IMR-90 (cell line): ENCODE measurements at regions not wholly inside any gene's neighbourhood (a gene's known extent, or its start where the extent isn't known, plus 50 kb on each side); places are given as distances from the start of the nearest gene placed in this dataset.

Experiments used
- ATAC-seq: fragments of 200-7000 bp; cut with Tn5 transposase; 2 replicates; pipeline ENCODE4 v1.9.1; 2020; ENCODE audit warnings: low read depth, mild to moderate bottlenecking, moderate library complexity
- BruUV-seq: library from RNA; stranded (reverse); fragments of 400-500 nt; replicated peaks from 2 replicates; lab custom pipeline; 2021; lab: Mats Ljungman, UMichigan
- CTCF ChIA-PET: fragments of 300-600 bp; formaldehyde crosslinking; extraction: SDS; loops from one replicate; lab custom pipeline; 2021; ENCODE audit warnings: antibody characterized with exemption; lab: Yijun Ruan, JAX
- POLR2A ChIA-PET: fragments of 300-600 bp; sonication (Branson Sonifier 250); formaldehyde crosslinking; loops from one replicate; lab custom pipeline; 2022; ENCODE audit warnings: antibody characterized with exemption; ENCODE audit not compliant: unreplicated experiment; lab: Charles Lee
- DNase-seq: peaks from one replicate; pipeline ENCODE4 v3.0.0; 2013
- H2AFZ ChIP-seq: replicated peaks from 2 replicates; pipeline ENCODE3; 2013; ENCODE audit warnings: low read length, mild to moderate bottlenecking; ENCODE audit not compliant: poor library complexity
- H2AK5ac ChIP-seq: 2 replicates; pipeline ENCODE4 v1.6.1; 2013; ENCODE audit warnings: low read depth, low read length, inconsistent platforms
- H2AK9ac ChIP-seq: replicated peaks from 2 replicates; pipeline ENCODE3; 2013; ENCODE audit warnings: mild to moderate bottlenecking, low read depth, low read length, moderate library complexity; ENCODE audit not compliant: poor library complexity
- H2BK120ac ChIP-seq: 2 replicates; pipeline ENCODE4 v1.6.1; 2013; ENCODE audit warnings: low read depth, low read length, inconsistent platforms
- H2BK15ac ChIP-seq: 3 replicates; pipeline ENCODE4 v1.6.1; 2013; ENCODE audit warnings: low read depth, low read length, inconsistent platforms
- H2BK20ac ChIP-seq: 2 replicates; pipeline ENCODE4 v1.6.1; 2013; ENCODE audit warnings: low read depth, mild to moderate bottlenecking, inconsistent platforms, low read length, moderate library complexity
- H2BK5ac ChIP-seq: 2 replicates; pipeline ENCODE4 v1.6.1; 2013; ENCODE audit warnings: mild to moderate bottlenecking, low read depth, low read length, inconsistent platforms; ENCODE audit not compliant: poor library complexity, severe bottlenecking
- H3K14ac ChIP-seq: replicated peaks from 2 replicates; pipeline ENCODE4 v1.6.1; 2013; ENCODE audit warnings: low read depth, low read length, inconsistent platforms
- H3K18ac ChIP-seq: 2 replicates; pipeline ENCODE4 v1.6.1; 2013; ENCODE audit warnings: low read depth, low read length, control low read depth
- H3K23ac ChIP-seq: 2 replicates; pipeline ENCODE4 v1.6.1; 2013; ENCODE audit warnings: low read depth, low read length, inconsistent platforms
- H3K27ac ChIP-seq: 2 replicates; pipeline ENCODE4 v1.5.1; 2013; ENCODE audit warnings: mild to moderate bottlenecking, control low read depth, low read length; ENCODE audit not compliant: insufficient read depth
- H3K27me3 ChIP-seq: 2 replicates; pipeline ENCODE4 v1.6.1; 2013; ENCODE audit warnings: low read length; ENCODE audit not compliant: control insufficient read depth, insufficient read depth
- H3K36me3 ChIP-seq: 2 replicates; pipeline ENCODE4 v1.6.1; 2013; ENCODE audit warnings: low read length, mixed read lengths; ENCODE audit not compliant: control insufficient read depth, insufficient read depth
- H3K4ac ChIP-seq: 2 replicates; pipeline ENCODE4 v1.6.1; 2013; ENCODE audit warnings: low read depth, low read length, inconsistent platforms
- H3K4me1 ChIP-seq: 2 replicates; pipeline ENCODE4 v1.6.1; 2013; ENCODE audit warnings: low read length, mixed read lengths; ENCODE audit not compliant: control insufficient read depth, insufficient read depth
- H3K4me2 ChIP-seq: 2 replicates; pipeline ENCODE4 v1.6.1; 2013; ENCODE audit warnings: low read depth, mild to moderate bottlenecking, control low read depth, low read length, moderate library complexity
- H3K4me3 ChIP-seq: 2 replicates; pipeline ENCODE4 v1.5.1; 2013; ENCODE audit warnings: low read depth, mild to moderate bottlenecking, control low read depth, low read length, moderate library complexity; ENCODE audit not compliant: insufficient read depth
- H3K56ac ChIP-seq: 2 replicates; pipeline ENCODE4 v1.6.1; 2013; ENCODE audit warnings: low read length, inconsistent platforms; ENCODE audit not compliant: insufficient read depth; ENCODE audit errors: extremely low read depth
- H3K79me1 ChIP-seq, 2 experiments: 2 replicates each; pipeline ENCODE4 v1.6.1; 2013; ENCODE audit warnings: low read length in 2 of 2, inconsistent platforms in 1 of 2, low read depth in 1 of 2
- H3K9ac ChIP-seq: 2 replicates; pipeline ENCODE4 v1.6.1; 2013; ENCODE audit warnings: low read depth, low read length, control low read depth
- H3K9me1 ChIP-seq: 2 replicates; pipeline ENCODE4 v1.6.1; 2013; ENCODE audit warnings: low read length, inconsistent platforms; ENCODE audit not compliant: insufficient read depth
- H3K9me3 ChIP-seq: 2 replicates; pipeline ENCODE4 v1.6.1; 2013; ENCODE audit warnings: low read length; ENCODE audit not compliant: control insufficient read depth, insufficient read depth
- H4K20me1 ChIP-seq: 2 replicates; pipeline ENCODE4 v1.6.1; 2013; ENCODE audit warnings: low read length, inconsistent platforms; ENCODE audit not compliant: insufficient read depth
- H4K5ac ChIP-seq: 2 replicates; pipeline ENCODE4 v1.6.1; 2013; ENCODE audit warnings: mild to moderate bottlenecking, low read depth, low read length, control low read depth
- H4K8ac ChIP-seq, 2 experiments: 2 replicates each; pipeline ENCODE4 v1.6.1; 2013; ENCODE audit warnings: low read depth in 2 of 2, low read length in 2 of 2, control low read depth in 1 of 2, inconsistent platforms in 1 of 2
- H4K91ac ChIP-seq: 2 replicates; pipeline ENCODE4 v1.6.1; 2013; ENCODE audit warnings: low read depth, low read length, inconsistent platforms; ENCODE audit not compliant: insufficient read depth
- FOS ChIP-seq: fragments of 150-350 bp; IDR thresholded peaks from 2 replicates; pipeline ENCODE4 v1.6.1; 2016; ENCODE audit warnings: low read depth, low read length
- POLR2A ChIP-seq: IDR thresholded peaks from 2 replicates; pipeline ENCODE4 v1.6.1; 2012; ENCODE audit warnings: mild to moderate bottlenecking, low read depth, low read length
- WGBS, 2 experiments: methylation state at CpG; one replicate each; pipeline versions ENCODE4 v1.1.5 to v1.1.7; 2013; ENCODE audit warnings: missing lambda C conversion rate in 2 of 2; ENCODE audit not compliant: insufficient read length in 1 of 2; ENCODE audit errors: extremely low coverage in 2 of 2; 5-methylcytosine and 5-hydroxymethylcytosine counted together
- dilution Hi-C: fragments of 300-500 bp; cut with HindIII; formaldehyde crosslinking; loops from one replicate; pipeline ENCODE4 v1.14.3; 2018; ENCODE audit warnings: low sequenced_read_pairs; ENCODE audit not compliant: unreplicated experiment
- in situ Hi-C: fragments of 300-500 bp; cut with MboI; formaldehyde crosslinking; loops from 3 replicates; pipeline ENCODE4 v1.14.3; 2019; ENCODE audit warnings: low sequenced_read_pairs, inconsistent platforms, mixed read lengths
- intact Hi-C: fragments of 100-400 bp; cut with micrococcal nuclease; formaldehyde crosslinking; loops from 2 replicates; pipeline ENCODE4 v1.10.0; 2022
- TF ChIP-seq, protein P1 (sequence below): conservative IDR thresholded peaks from 2 replicates; pipeline ENCODE4 v1.5.1; 2012; ENCODE audit warnings: mild to moderate bottlenecking, low read depth, low read length, improper control_type of control experiment

DNA sequence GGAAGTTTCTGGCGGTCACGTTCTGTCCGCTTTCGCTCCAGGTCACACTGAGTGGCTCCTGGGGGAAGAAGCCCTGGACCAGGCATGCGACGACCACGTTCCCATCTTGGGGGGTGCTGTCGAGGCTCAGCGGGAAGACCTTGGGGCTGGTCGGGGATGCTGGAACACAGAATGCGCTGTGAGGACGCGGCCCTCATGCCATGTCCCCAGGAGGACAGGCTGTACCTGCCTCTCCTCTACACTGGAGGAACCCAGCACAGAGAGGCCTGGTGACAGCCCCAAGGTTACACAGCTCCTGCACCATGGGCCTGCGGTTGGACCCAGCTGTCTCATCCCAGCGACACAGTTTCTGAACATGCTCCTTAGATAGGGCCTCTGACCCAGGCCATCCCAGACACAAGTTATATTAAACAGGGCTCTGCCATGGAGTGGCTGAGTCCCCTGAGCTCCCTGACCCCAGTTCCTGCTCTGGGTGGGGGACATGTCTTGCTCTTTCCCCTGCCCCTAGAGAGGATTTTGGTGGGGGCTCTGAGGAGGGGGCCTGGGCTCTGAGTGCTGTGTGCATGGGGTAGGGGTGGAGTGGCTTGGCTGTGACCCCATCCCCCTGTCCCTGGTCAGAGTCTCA is 62.0 kb downstream of the TMEM121 start:
- H2AK9ac ChIP-seq = no peak overlapping the region
- DNase-seq = no peak
- no peak overlapping the region for H2AFZ ChIP-seq
- H3K4me3 ChIP-seq = no peak overlapping the region
- no peak overlapping the region for H4K91ac ChIP-seq
- H3K9me1 ChIP-seq = no peaks in the 10 kb centered on the region
- POLR2A ChIA-PET = no interaction called here
- no peak overlapping the region for H3K27ac ChIP-seq
- H3K56ac ChIP-seq = no peak overlapping the region
- in situ Hi-C loops (no loop called here), dilution Hi-C loops (no loop called here), intact Hi-C loops (no loop called here)
- 84% methylated on average over 5 of the region's 15 CpGs; no CpG with 5 or more reads in 1 of the 2 experiments for WGBS, 2 experiments
- H3K9ac ChIP-seq = no peak overlapping the region
- no peak overlapping the region for H2AK5ac ChIP-seq
- no peak overlapping the region for H3K18ac ChIP-seq
- no peak overlapping the region for H4K8ac ChIP-seq
- H3K9me3 ChIP-seq = peaks cover 16% of the 10 kb centered on the region
- H2BK120ac ChIP-seq = no peak overlapping the region
- no peak overlapping the region for H2BK20ac ChIP-seq
- CTCF ChIA-PET = no interaction called here
- no peaks in the 10 kb centered on the region for H3K27me3 ChIP-seq
- H4K5ac ChIP-seq = no peak overlapping the region
- no TSS peak for BruUV-seq
- no peak overlapping the region for H2BK5ac ChIP-seq
- no peaks in the 10 kb centered on the region for H3K79me1 ChIP-seq
- H4K20me1 ChIP-seq = no peaks in the 10 kb centered on the region
- H3K4me1 ChIP-seq = no peaks in the 10 kb centered on the region
- no peak overlapping the region for H3K14ac ChIP-seq
- TF ChIP-seq, protein P1, sequence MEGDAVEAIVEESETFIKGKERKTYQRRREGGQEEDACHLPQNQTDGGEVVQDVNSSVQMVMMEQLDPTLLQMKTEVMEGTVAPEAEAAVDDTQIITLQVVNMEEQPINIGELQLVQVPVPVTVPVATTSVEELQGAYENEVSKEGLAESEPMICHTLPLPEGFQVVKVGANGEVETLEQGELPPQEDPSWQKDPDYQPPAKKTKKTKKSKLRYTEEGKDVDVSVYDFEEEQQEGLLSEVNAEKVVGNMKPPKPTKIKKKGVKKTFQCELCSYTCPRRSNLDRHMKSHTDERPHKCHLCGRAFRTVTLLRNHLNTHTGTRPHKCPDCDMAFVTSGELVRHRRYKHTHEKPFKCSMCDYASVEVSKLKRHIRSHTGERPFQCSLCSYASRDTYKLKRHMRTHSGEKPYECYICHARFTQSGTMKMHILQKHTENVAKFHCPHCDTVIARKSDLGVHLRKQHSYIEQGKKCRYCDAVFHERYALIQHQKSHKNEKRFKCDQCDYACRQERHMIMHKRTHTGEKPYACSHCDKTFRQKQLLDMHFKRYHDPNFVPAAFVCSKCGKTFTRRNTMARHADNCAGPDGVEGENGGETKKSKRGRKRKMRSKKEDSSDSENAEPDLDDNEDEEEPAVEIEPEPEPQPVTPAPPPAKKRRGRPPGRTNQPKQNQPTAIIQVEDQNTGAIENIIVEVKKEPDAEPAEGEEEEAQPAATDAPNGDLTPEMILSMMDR = no peak
- TF ChIP-seq POLR2A (no peak), FOS (no peak)
- no peaks in the 10 kb centered on the region for H3K36me3 ChIP-seq
- no peak overlapping the region for H2BK15ac ChIP-seq
- H3K4ac ChIP-seq = no peak overlapping the region
- no peak overlapping the region for H3K4me2 ChIP-seq
- no peak for ATAC-seq
- no peak overlapping the region for H3K23ac ChIP-seq
